Duodenal mucosa (tissue), 2 donors: ENCODE measurements at regions not wholly inside any gene's neighbourhood (a gene's known extent, or its start where the extent isn't known, plus 50 kb on each side); places are given as distances from the start of the nearest gene placed in this dataset.

Source experiments
- H3K27ac ChIP-seq: one replicate; pipeline ENCODE4 v1.7.0; 2013; ENCODE audit warnings: low read depth, low read length
- H3K27me3 ChIP-seq, 2 donors: one replicate each; pipeline ENCODE4 v1.7.0; 2013; ENCODE audit warnings: low read length in 2 of 2, control low read depth in 1 of 2; ENCODE audit not compliant: insufficient read depth in 2 of 2, control insufficient read depth in 1 of 2
- H3K36me3 ChIP-seq, 2 donors: one replicate each; pipeline ENCODE4 v1.7.0; 2013; ENCODE audit warnings: low read length in 2 of 2, control low read depth in 1 of 2; ENCODE audit not compliant: insufficient read depth in 2 of 2, control insufficient read depth in 1 of 2
- H3K4me1 ChIP-seq, 2 donors: one replicate each; pipeline ENCODE4 v1.7.0; 2013; ENCODE audit warnings: low read length in 2 of 2, control low read depth in 1 of 2; ENCODE audit not compliant: insufficient read depth in 2 of 2, control insufficient read depth in 1 of 2
- H3K4me3 ChIP-seq, 2 donors: one replicate each; pipeline ENCODE4 v1.7.0; 2013; ENCODE audit warnings: low read length in 2 of 2, low read depth in 1 of 2
- H3K9ac ChIP-seq, 2 donors: one replicate each; pipeline ENCODE4 v1.7.0; 2013; ENCODE audit warnings: low read length in 2 of 2, low read depth in 1 of 2
- H3K9me3 ChIP-seq, 2 donors: one replicate each; pipeline ENCODE4 v1.7.0; 2013; ENCODE audit warnings: low read length in 2 of 2, control low read depth in 1 of 2; ENCODE audit not compliant: control insufficient read depth in 1 of 2

GRCh38 chr2:8276026-8276425 is 405.8 kb upstream of the ID2 start:
- H3K9me3 ChIP-seq: no peaks in the 10 kb centered on the region
- H3K4me1 ChIP-seq: peaks cover 0 to 2% of the 10 kb centered on the region in 2 donors
- no peak overlapping the region for H3K27ac ChIP-seq
- H3K4me3 ChIP-seq: no peak overlapping the region
- no peak overlapping the region for H3K9ac ChIP-seq
- no peaks in the 10 kb centered on the region for H3K27me3 ChIP-seq
- no peaks in the 10 kb centered on the region for H3K36me3 ChIP-seq

DNA sequence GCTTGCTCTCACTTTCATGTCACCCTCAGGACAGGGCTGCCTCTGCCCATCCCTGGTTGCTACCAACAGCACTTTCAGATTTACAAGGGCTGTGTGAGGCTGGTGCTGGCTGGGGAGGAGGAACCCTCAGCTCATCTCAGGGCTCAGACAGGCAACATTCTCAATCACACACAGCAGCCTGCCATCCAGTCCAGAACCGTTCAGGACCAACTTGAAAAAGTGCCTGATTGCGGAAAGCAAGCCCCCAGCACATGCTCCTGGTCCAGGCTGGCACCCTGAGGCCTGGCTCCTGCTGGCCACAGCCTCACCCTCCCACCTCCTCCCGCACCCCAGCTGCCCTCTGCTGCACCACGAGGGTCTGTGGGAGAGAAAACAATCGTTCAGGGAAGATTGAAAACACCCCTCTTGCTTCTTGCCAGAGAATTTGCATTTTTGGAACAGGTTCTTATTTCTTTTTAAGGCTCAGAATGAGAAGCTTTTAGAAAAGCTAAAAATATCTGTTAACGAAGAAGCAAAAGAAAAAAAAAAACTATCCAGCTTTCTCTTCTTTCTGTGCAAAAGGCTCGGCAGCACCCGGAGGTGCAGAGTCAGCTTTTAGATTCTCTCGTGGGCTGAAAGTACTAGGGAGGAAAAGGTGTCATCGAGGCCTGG is 403.8 kb upstream of the ID2 start:
- no peaks in the 10 kb centered on the region for H3K27me3 ChIP-seq
- H3K36me3 ChIP-seq: no peaks in the 10 kb centered on the region
- H3K9me3 ChIP-seq: no peaks in the 10 kb centered on the region
- no peak overlapping the region for H3K9ac ChIP-seq
- H3K4me1 ChIP-seq: peaks cover 12 to 15% of the 10 kb centered on the region in 2 donors
- no peak overlapping the region for H3K4me3 ChIP-seq
- no peak overlapping the region for H3K27ac ChIP-seq

GRCh38 chr2:8278709-8279354 is 403.0 kb upstream of the ID2 start:
- no peaks in the 10 kb centered on the region for H3K36me3 ChIP-seq
- peaks cover 12 to 15% of the 10 kb centered on the region in 2 donors for H3K4me1 ChIP-seq
- no peak overlapping the region for H3K9ac ChIP-seq
- H3K4me3 ChIP-seq: no peak overlapping the region
- no peaks in the 10 kb centered on the region for H3K9me3 ChIP-seq
- H3K27me3 ChIP-seq: no peaks in the 10 kb centered on the region
- no peak overlapping the region for H3K27ac ChIP-seq

- Histone ChIP-seq H3K4me1 (peaks cover 12 to 15% of the 10 kb centered on the region in 2 donors), H3K36me3 (no peaks in the 10 kb centered on the region), H3K4me3 (no peak overlapping the region), H3K27ac (no peak overlapping the region), H3K9me3 (no peaks in the 10 kb centered on the region), H3K9ac (no peak overlapping the region), H3K27me3 (no peaks in the 10 kb centered on the region)
Observed at GRCh38 chr2:8279506-8279905, 402.4 kb upstream of the ID2 start.

GRCh38 chr2:8281234-8281633 is 400.6 kb upstream of the ID2 start:
- Histone ChIP-seq H3K4me3 (peak overlapping the region in 1 of 2 donors; percentile 48), H3K27me3 (no peaks in the 10 kb centered on the region), H3K27ac (no peak overlapping the region), H3K9ac (no peak overlapping the region), H3K4me1 (peaks cover 12 to 15% of the 10 kb centered on the region in 2 donors), H3K36me3 (no peaks in the 10 kb centered on the region), H3K9me3 (no peaks in the 10 kb centered on the region)

GRCh38 chr2:8281950-8282857 is 399.7 kb upstream of the ID2 start:
- H3K9ac ChIP-seq: no peak overlapping the region
- peaks cover 12 to 15% of the 10 kb centered on the region in 2 donors for H3K4me1 ChIP-seq
- H3K4me3 ChIP-seq: peak overlapping the region; percentile 1 to 48
- no peaks in the 10 kb centered on the region for H3K27me3 ChIP-seq
- no peaks in the 10 kb centered on the region for H3K36me3 ChIP-seq
- H3K9me3 ChIP-seq: no peaks in the 10 kb centered on the region
- no peak overlapping the region for H3K27ac ChIP-seq

- Histone ChIP-seq H3K9me3 (no peaks in the 10 kb centered on the region), H3K36me3 (no peaks in the 10 kb centered on the region), H3K27ac (no peak overlapping the region), H3K9ac (no peak overlapping the region), H3K4me3 (no peak overlapping the region), H3K4me1 (peaks cover 12 to 15% of the 10 kb centered on the region in 2 donors), H3K27me3 (no peaks in the 10 kb centered on the region)
Observed at GRCh38 chr2:8282858-8283252, 399.0 kb upstream of the ID2 start.

- Histone ChIP-seq H3K27ac (no peak overlapping the region), H3K36me3 (no peaks in the 10 kb centered on the region), H3K27me3 (no peaks in the 10 kb centered on the region), H3K4me1 (peaks cover 12 to 15% of the 10 kb centered on the region in 2 donors), H3K9me3 (no peaks in the 10 kb centered on the region), H3K4me3 (no peak overlapping the region), H3K9ac (no peak overlapping the region)
Observed at GRCh38 chr2:8285081-8285480, 396.8 kb upstream of the ID2 start.

DNA sequence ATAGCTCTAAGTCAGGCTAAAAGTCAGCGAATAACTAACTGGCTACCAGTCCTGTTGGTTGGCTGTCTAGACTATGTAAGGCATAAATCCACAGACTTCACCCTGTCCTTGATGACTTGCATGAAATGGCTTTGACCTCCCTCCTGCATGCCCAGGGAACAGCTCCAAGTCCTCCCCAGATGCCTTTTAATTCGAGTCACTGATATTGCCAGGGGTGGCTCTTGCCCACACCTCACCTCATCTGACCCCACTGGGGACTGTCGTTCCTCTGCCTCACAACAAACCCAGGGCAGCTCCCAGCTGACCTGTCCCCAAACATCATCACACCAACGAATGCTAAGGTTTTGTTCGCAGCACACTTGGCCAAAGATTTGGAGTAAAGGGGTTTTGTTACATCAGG is 396.0 kb upstream of the ID2 start:
- Histone ChIP-seq H3K4me1 (peaks cover 12 to 15% of the 10 kb centered on the region in 2 donors), H3K27me3 (no peaks in the 10 kb centered on the region), H3K4me3 (no peak overlapping the region), H3K27ac (no peak overlapping the region), H3K36me3 (no peaks in the 10 kb centered on the region), H3K9me3 (no peaks in the 10 kb centered on the region), H3K9ac (no peak overlapping the region)

- Histone ChIP-seq H3K4me1 (no peaks in the 10 kb centered on the region), H3K36me3 (no peaks in the 10 kb centered on the region), H3K27me3 (no peaks in the 10 kb centered on the region), H3K9ac (no peak overlapping the region), H3K4me3 (no peak overlapping the region), H3K9me3 (no peaks in the 10 kb centered on the region), H3K27ac (no peak overlapping the region)
Observed at GRCh38 chr2:8288206-8288605, 393.6 kb upstream of the ID2 start.
